ENCODE measurements at regions not wholly inside any gene's neighbourhood (a gene's known extent, or its start where the extent isn't known, plus 50 kb on each side); places are given as distances from the start of the nearest gene placed in this dataset.

DNA sequence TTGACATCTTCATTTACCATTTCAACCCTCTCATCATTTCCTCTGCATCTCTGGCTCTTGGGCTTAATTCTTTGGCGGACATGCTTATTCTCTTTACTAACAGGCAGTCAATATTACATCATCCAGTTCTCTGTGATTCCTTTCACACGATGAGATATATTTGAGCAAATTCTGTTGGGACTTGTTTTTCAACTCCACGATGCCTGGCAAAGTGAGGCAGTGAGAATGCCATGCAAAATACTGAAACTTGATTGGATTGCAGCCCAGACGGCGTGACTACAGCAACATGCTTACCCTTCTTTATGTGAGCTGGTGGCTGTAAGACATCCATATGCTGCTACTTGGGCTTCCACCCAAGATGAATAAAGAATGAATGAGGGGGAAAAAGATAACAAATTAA lies 101.7 kb upstream of the SPACA1 start:
- H3K4me3 ChIP-seq (ENCODE audit: low read length) = no peak overlapping the region
- no peaks in the 10 kb centered on the region for H3K27me3 ChIP-seq (ENCODE audit: insufficient read depth, low read length)
- no peaks in the 10 kb centered on the region for H3K9me3 ChIP-seq (ENCODE audit: low read depth, low read length)
- no peaks in the 10 kb centered on the region for H3K4me1 ChIP-seq (ENCODE audit: insufficient read depth, low read length)

DNA sequence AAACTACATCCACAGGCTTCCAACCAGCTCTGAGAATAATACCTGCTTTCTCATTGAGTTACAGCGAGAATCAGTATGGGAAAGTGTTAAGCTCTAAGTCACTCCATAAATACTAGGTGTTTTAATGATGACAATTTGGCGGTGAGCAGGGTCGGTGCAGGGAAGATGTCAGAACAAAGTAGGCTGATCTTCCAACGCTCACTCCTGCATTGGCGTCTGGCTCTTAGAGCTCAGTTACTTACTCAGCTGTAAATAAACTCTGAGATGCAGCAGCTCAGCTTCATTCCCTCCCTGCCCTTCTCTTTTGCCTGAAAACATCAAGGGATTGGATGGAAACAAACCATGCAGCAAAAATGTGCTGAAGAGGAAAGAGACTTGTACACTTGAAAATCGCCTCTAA lies 102.5 kb upstream of the SPACA1 start:
- no peaks in the 10 kb centered on the region for H3K9me3 ChIP-seq (ENCODE audit: low read depth, low read length)
- no peaks in the 10 kb centered on the region for H3K4me1 ChIP-seq (ENCODE audit: insufficient read depth, low read length)
- no peak overlapping the region for H3K4me3 ChIP-seq (ENCODE audit: low read length)
- no peaks in the 10 kb centered on the region for H3K27me3 ChIP-seq (ENCODE audit: insufficient read depth, low read length)

DNA sequence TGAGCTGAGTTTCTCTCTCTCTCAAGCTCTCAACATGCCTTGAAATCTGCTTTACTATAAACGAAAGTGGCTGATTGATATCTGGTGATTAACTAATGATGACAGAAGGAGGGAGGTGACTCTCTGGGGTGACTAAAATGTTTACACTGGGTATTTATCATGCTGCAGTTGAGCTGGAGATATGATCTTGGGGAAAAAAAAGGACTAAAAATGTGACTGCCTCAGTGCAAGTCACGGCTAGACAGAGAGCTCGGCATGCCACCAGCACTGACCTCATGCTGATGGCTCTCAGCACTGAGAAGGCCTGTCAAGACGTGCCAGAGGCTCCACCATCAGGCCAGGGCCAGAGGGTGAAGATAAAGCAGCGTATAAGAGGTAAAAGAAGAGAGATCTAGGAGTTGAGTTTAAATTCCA lies 103.1 kb upstream of the SPACA1 start:
- H3K27me3 ChIP-seq (ENCODE audit: insufficient read depth, low read length) = no peaks in the 10 kb centered on the region

DNA sequence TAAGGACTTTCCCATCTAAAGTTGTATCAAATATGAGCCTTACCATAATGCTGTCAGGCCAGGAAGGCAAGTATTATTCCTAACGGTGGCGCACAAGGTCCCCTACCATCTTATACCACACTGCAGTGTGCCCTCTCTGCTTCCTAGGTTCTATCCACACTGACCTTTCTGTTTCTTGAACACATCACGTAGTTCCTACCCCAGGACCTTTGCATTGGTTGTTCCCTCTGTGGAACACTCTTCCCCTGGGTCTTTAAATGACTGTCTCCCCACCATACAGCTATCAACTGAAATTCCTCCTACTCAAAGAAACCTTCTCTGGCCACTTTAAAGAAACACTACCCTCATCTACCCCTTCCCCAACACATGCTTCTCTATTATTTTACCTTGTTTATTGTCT lies 104.5 kb upstream of the SPACA1 start:
- no peaks in the 10 kb centered on the region for H3K9me3 ChIP-seq (ENCODE audit: low read depth, low read length)
- no peaks in the 10 kb centered on the region for H3K27me3 ChIP-seq (ENCODE audit: insufficient read depth, low read length)
- no peaks in the 10 kb centered on the region for H3K4me1 ChIP-seq (ENCODE audit: insufficient read depth, low read length)
- no peak overlapping the region for H3K4me3 ChIP-seq (ENCODE audit: low read length)

More for the DNA sequence above, 103.1 kb upstream of the SPACA1 start:
- H3K9me3 ChIP-seq (ENCODE audit: low read depth, low read length) = no peaks in the 10 kb centered on the region
- H3K4me1 ChIP-seq (ENCODE audit: insufficient read depth, low read length) = no peaks in the 10 kb centered on the region
- no peak overlapping the region for H3K4me3 ChIP-seq (ENCODE audit: low read length)

DNA sequence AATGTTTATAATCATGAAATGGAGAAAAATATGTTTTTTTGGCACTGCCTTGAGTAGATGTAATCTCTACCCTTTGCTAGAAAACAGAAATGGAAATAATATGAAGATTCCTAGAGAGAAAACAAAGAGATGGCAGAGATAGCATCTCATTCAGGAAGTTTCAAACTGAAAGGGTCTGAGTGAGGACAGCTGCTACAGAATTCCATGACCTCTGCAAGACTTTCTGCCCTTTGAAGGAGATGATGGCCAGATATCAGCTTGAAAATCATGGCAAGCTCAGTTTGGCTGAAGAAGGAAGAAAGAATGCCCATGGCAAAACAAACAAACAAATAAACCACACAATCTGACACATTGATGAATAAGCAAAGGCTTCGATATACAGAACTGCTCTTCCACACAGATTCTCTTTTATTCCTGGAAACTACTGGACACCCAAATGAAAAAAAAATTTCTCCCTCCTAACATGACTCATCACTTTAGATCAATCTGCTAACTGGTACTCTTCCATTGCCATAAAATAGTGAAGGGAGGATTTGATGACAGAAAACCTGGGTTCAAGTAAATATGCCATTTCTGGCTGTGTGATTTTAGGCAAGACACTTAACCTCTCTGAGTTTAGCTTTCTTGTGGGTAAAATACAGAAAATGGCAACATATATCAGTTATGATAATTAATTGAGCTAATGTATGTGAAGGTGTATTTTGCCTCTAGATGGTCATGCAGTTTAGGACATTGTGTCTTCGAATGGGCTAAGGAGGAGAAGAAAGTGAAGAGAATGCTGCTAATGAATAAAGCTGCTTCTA lies 105.9 kb upstream of the SPACA1 start:
- H3K4me3 ChIP-seq (ENCODE audit: low read length) = no peak overlapping the region
- no peaks in the 10 kb centered on the region for H3K9me3 ChIP-seq (ENCODE audit: low read depth, low read length)
- H3K27me3 ChIP-seq (ENCODE audit: insufficient read depth, low read length) = no peaks in the 10 kb centered on the region
- H3K4me1 ChIP-seq (ENCODE audit: insufficient read depth, low read length) = no peaks in the 10 kb centered on the region

DNA sequence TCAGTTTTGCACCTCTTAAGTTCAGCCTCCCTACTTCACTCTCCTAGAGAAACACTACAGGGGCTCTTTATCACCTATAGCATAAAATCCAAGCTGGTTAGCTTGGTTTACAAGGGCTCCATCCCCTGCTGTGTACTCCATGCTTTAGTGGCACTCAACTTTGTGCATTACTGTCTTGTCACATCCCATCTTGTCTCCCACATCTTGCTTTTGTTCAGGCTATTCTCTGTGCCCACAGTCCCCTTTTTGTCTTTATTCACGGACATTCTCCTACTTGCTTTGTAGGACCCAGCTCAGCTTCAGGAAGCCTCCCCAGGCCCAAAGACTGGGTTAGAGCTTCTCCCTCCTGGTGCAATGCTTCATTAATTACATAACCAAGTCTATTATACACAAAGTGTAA lies 107.9 kb upstream of the SPACA1 start:
- H3K9me3 ChIP-seq (ENCODE audit: low read depth, low read length) = no peaks in the 10 kb centered on the region
- H3K27me3 ChIP-seq (ENCODE audit: insufficient read depth, low read length) = no peaks in the 10 kb centered on the region
- no peak overlapping the region for H3K4me3 ChIP-seq (ENCODE audit: low read length)
- H3K4me1 ChIP-seq (ENCODE audit: insufficient read depth, low read length) = no peaks in the 10 kb centered on the region

DNA sequence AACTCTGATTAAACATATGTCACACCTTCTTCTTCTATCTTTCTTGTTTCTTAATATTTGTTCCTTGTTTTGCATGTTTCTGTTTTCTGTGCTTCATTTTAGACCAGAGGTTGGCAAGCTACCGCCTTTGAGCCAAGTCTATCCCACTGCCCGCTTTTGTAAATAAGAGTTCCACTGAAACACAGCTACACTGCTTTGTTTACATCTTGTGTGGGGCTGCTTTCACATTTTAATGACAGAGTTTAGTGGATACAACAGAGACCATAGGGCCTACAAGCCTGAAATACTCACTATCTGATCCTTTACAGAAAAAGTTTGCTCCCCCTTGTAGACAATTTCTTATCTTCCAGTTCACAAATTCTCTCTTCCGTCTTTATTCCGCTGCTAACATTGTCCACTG lies 109.4 kb upstream of the SPACA1 start:
- H3K4me1 ChIP-seq (ENCODE audit: insufficient read depth, low read length) = no peaks in the 10 kb centered on the region
- no peak overlapping the region for H3K4me3 ChIP-seq (ENCODE audit: low read length)
- H3K27me3 ChIP-seq (ENCODE audit: insufficient read depth, low read length) = no peaks in the 10 kb centered on the region
- no peaks in the 10 kb centered on the region for H3K9me3 ChIP-seq (ENCODE audit: low read depth, low read length)

DNA sequence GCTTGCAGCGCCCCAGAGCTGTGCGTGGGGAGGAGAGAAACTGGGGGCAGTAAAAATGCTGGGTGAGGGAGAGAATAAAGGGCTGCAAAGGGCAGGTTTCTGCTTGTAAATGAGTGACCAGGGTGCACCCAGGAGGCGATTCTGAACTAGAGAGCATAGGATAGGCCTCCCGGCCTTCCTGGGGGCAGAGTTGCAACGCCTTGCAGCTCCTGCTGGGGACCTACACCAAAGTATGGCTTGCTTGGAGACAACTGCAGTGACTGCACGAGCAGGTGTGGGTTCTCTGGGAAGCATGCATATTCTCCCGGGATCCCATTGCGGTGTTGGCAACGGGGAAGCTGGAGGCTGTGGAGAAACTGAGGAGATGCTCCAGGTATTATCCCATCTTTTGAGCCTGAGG lies 111.6 kb upstream of the SPACA1 start:
- no peaks in the 10 kb centered on the region for H3K9me3 ChIP-seq (ENCODE audit: low read depth, low read length)
- H3K27me3 ChIP-seq (ENCODE audit: insufficient read depth, low read length) = no peaks in the 10 kb centered on the region
- H3K4me3 ChIP-seq (ENCODE audit: low read length) = no peak overlapping the region
- no peaks in the 10 kb centered on the region for H3K4me1 ChIP-seq (ENCODE audit: insufficient read depth, low read length)

DNA sequence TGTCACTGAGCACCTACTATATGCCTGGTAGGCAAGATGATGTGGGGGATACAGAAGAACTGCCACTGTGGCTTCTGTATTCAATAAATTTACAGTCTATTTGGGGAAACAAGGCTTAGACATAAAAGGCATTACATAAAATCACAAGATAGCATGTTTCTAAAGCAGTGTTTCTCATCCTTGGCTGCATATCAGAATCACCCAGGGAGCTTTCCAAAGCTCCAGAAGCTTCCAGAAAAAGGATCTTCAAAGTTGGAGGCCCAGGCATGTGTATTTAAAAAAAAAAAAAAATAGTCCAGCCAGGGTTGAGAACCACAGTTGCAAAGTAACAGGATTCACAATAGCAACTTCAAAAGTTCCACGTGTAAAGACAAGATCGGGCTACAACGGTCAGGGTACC lies 112.4 kb upstream of the SPACA1 start:
- Histone ChIP-seq H3K27me3 (ENCODE audit: insufficient read depth, low read length) (no peaks in the 10 kb centered on the region), H3K4me3 (ENCODE audit: low read length) (no peak overlapping the region), H3K9me3 (ENCODE audit: low read depth, low read length) (no peaks in the 10 kb centered on the region), H3K4me1 (ENCODE audit: insufficient read depth, low read length) (no peaks in the 10 kb centered on the region)

DNA sequence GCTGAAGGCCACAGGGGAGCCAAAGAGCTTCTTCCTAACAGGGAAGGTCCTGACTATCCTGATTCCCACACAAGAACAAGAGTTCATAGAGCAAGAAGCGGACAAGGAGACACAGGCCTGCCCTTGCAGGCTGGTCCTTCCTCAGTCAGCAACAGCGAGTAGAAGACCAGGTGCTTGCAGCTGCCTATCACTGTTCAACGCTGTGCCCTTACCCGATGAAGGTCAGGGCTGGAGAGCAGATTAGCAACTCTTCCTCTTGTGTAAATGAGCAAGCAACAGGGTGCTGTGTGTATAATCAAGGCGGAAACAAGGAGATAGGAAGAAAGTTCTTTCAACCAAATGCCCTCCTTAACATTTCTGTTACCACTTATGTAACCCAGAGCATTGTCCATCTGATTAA lies 115.3 kb upstream of the SPACA1 start:
- Histone ChIP-seq H3K4me1 (ENCODE audit: insufficient read depth, low read length) (no peaks in the 10 kb centered on the region), H3K9me3 (ENCODE audit: low read depth, low read length) (no peaks in the 10 kb centered on the region), H3K27me3 (ENCODE audit: insufficient read depth, low read length) (no peaks in the 10 kb centered on the region), H3K4me3 (ENCODE audit: low read length) (no peak overlapping the region)

DNA sequence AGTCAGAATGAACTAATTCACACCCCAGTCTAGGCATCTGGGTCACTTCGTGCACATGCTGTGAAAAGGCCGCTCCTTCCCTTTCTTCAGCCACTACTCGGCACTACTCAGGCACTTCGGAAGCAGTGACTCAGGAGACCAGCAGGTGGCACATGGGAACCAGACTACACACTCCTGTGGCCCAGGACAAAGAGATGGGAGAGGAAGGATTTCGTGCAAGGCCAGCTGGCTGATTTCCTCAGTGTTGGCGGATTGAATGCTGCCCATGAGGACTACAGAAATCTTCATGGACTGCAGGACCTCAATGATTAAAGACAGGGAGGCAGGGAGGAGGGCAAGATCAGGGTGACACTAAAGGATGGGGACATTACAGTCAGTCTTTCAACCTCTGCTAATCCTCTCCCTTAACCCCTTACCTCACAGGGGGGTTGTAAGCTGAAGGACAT lies 117.8 kb upstream of the SPACA1 start:
- Histone ChIP-seq H3K9me3 (ENCODE audit: low read depth, low read length) (no peaks in the 10 kb centered on the region), H3K27me3 (ENCODE audit: insufficient read depth, low read length) (no peaks in the 10 kb centered on the region), H3K4me1 (ENCODE audit: insufficient read depth, low read length) (peaks cover 10% of the 10 kb centered on the region), H3K4me3 (ENCODE audit: low read length) (no peak overlapping the region)

DNA sequence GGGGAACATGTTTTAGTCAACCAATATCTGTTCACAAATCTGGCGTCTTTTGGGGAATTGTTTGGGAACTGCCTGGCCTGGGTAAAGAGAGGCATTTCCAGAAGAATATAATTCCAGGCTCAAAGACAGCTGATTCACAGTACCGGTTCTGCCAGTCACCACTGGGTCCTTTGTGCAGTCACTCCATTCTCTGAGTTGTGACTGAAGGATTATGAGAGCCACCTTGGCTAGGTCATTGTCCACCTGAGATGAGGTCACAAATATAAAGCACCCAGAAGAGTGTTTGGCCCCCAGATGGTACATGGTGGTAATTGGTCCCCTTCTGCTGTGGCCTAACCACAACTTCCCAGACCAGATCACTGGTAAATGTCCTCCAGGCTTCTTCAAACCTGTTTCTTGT lies 121.0 kb upstream of the SPACA1 start:
- no peaks in the 10 kb centered on the region for H3K27me3 ChIP-seq (ENCODE audit: insufficient read depth, low read length)
- peaks cover 34% of the 10 kb centered on the region for H3K4me1 ChIP-seq (ENCODE audit: insufficient read depth, low read length)
- H3K4me3 ChIP-seq (ENCODE audit: low read length) = no peak overlapping the region
- no peaks in the 10 kb centered on the region for H3K9me3 ChIP-seq (ENCODE audit: low read depth, low read length)

DNA sequence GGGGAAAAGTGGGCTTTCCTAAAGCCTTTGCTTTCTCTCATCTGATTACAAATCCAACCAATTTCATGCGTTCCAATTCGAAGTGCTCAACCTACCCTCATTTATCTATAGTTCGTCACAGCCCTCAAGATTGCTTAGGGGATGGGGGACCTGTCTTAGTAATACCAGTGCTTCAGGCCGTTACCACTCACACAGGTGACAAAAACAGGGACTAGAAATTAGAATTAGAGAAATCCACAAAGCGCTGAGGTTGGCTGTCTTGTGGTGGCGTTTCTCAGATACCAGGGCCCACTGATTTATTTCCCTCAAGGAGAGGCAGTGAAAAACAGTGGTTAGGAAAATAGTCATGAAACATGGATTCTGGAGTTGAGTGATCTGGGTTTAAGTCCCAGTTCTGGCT lies 121.6 kb upstream of the SPACA1 start:
- Histone ChIP-seq H3K9me3 (ENCODE audit: low read depth, low read length) (no peaks in the 10 kb centered on the region), H3K4me3 (ENCODE audit: low read length) (no peak overlapping the region), H3K4me1 (ENCODE audit: insufficient read depth, low read length) (peaks cover 39% of the 10 kb centered on the region), H3K27me3 (ENCODE audit: insufficient read depth, low read length) (no peaks in the 10 kb centered on the region)

DNA sequence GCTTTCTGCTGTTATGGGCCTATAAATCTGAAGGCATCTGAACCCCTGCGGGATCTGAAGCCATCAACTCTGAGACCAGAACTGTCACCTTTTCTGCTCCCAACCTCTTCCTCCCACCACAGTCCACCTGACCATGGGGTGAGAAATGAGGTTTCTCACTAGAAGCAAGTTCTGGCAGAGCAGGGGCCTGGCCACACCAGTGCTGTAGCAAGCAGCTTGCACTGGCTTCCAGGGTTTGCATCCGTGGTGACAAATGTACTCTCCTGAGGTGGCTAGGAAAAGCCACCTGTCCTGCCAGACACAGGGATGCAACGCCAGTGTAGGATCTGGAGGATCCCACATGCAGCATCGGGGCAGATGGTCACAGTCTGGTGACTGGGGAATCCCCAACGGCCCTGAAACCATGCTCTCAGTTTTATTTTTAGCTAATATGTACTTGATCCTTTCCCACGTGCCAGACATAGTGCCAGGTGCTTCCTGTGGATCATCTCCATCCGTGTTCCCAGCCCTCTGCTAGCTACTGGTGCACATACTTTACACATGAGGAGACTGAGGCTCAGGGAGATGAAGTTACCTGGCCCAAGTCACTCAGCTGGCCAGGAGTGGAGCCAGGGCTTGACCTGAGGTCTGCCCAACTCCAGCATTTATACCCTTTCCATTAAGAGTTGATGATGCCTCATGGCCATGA lies 122.1 kb upstream of the SPACA1 start:
- Histone ChIP-seq H3K9me3 (ENCODE audit: low read depth, low read length) (no peaks in the 10 kb centered on the region), H3K4me1 (ENCODE audit: insufficient read depth, low read length) (peaks cover 41% of the 10 kb centered on the region), H3K4me3 (ENCODE audit: low read length) (no peak overlapping the region), H3K27me3 (ENCODE audit: insufficient read depth, low read length) (no peaks in the 10 kb centered on the region)

DNA sequence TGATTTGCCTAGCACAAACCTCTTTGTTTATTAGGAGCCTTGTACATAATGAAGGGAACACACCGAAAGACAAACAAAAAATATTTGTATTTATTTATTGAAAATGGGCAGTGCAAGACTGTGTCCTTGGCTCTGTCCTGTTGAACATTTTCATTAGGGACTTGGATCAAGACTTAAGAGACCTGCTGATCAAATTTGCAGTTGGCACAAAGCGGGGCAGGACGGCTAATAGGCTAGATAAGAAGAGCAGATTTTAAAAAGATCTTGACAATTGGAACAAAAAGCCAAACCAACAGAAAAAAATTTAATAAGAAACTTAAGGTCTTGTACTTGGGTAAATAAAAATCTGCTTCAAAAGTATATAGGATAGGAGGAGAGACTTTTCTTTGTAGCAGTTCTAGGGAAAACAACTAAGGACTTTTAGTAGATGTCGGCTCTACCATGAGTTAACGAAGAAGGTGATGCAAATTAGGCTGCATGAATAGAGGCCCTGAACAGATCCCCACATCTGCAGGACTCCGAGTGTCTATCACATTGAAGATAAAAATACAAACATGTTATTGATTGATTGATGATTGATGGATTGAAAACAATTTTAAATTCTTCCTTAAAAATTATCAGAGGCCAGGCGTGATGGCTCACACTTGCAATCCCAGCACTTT lies 124.1 kb upstream of the SPACA1 start:
- H3K9me3 ChIP-seq (ENCODE audit: low read depth, low read length) = no peaks in the 10 kb centered on the region
- no peak overlapping the region for H3K4me3 ChIP-seq (ENCODE audit: low read length)
- peaks cover 41% of the 10 kb centered on the region for H3K4me1 ChIP-seq (ENCODE audit: insufficient read depth, low read length)
- no peaks in the 10 kb centered on the region for H3K27me3 ChIP-seq (ENCODE audit: insufficient read depth, low read length)
